Left lung (tissue), 4 donors: ENCODE measurements at regions not wholly inside any gene's neighbourhood (a gene's known extent, or its start where the extent isn't known, plus 50 kb on each side); places are given as distances from the start of the nearest gene placed in this dataset.

ENCODE experiments used
- ATAC-seq: fragments of 200-7000 bp; cut with Tn5 transposase; one replicate; pipeline ENCODE4 v1.9.1; 2020; ENCODE audit warnings: moderate library complexity
- DNase-seq, 4 donors: peaks; one replicate each; pipeline ENCODE4 v3.0.0-alpha.2; 2013 to 2020
- H3K27ac ChIP-seq, 2 donors: fragments of 200-600 bp; sonication (generic) in 1 of 2; one replicate each; pipeline versions ENCODE4 v1.5.0 to v1.8.0; 2020 to 2021
- H3K27me3 ChIP-seq, 2 donors: fragments of 200-600 bp; sonication (generic) in 1 of 2; one replicate each; pipeline versions ENCODE4 v1.5.0 to v1.8.0; 2020 to 2021
- H3K36me3 ChIP-seq, 2 donors: fragments of 200-600 bp; sonication (generic) in 1 of 2; one replicate each; pipeline versions ENCODE4 v1.5.0 to v1.8.0; 2020 to 2021
- H3K4me1 ChIP-seq, 2 donors: fragments of 200-600 bp; one replicate each; pipeline ENCODE4 v1.8.0; 2021
- H3K4me3 ChIP-seq, 2 donors: fragments of 200-600 bp; sonication (generic) in 1 of 2; one replicate each; pipeline versions ENCODE4 v1.5.0 to v1.8.0; 2020 to 2021; ENCODE audit warnings: mild to moderate bottlenecking in 1 of 2
- H3K9me3 ChIP-seq, 2 donors: fragments of 200-600 bp; sonication (generic) in 1 of 2; one replicate each; pipeline versions ENCODE4 v1.5.0 to v1.8.0; 2020 to 2021
- intact Hi-C, 2 donors: fragments of 100-400 bp; cut with DNase I; formaldehyde crosslinking; loops; one replicate each; pipeline versions ENCODE4 v1.11.2 to v1.14.2; 2022
- TF ChIP-seq, protein P1 (sequence below), 2 donors: fragments of 200-600 bp; sonication (generic) in 1 of 2; IDR thresholded peaks; one replicate each; pipeline versions ENCODE4 v1.5.0 to v1.8.0; 2021; ENCODE audit warnings: antibody characterized with exemption in 2 of 2
- donor health status: DM: no; HTN: yes; CAD: no.
- donor health status: DM: no; HTN: no; CAD: no.

- Histone ChIP-seq H3K27me3 (no peaks in the 10 kb centered on the region), H3K27ac (no peak overlapping the region), H3K9me3 (no peaks in the 10 kb centered on the region), H3K36me3 (no peaks in the 10 kb centered on the region), H3K4me1 (peaks cover 0 to 10% of the 10 kb centered on the region in 2 donors), H3K4me3 (no peak overlapping the region)
- ATAC-seq = no peak
- DNase-seq = no peak
- TF ChIP-seq, protein P1, sequence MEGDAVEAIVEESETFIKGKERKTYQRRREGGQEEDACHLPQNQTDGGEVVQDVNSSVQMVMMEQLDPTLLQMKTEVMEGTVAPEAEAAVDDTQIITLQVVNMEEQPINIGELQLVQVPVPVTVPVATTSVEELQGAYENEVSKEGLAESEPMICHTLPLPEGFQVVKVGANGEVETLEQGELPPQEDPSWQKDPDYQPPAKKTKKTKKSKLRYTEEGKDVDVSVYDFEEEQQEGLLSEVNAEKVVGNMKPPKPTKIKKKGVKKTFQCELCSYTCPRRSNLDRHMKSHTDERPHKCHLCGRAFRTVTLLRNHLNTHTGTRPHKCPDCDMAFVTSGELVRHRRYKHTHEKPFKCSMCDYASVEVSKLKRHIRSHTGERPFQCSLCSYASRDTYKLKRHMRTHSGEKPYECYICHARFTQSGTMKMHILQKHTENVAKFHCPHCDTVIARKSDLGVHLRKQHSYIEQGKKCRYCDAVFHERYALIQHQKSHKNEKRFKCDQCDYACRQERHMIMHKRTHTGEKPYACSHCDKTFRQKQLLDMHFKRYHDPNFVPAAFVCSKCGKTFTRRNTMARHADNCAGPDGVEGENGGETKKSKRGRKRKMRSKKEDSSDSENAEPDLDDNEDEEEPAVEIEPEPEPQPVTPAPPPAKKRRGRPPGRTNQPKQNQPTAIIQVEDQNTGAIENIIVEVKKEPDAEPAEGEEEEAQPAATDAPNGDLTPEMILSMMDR (IDR thresholded peaks at IDR 0.05) = no peak
- intact Hi-C loops = no loop called here
Observed at GRCh38 chr1:244914761-244915160, 50.4 kb upstream of the HNRNPU start.
